Activated T-cell treated with anti-CD3 and anti-CD28 coated beads for 24 hours (primary cell): ENCODE measurements at regions not wholly inside any gene's neighbourhood (a gene's known extent, or its start where the extent isn't known, plus 50 kb on each side); places are given as distances from the start of the nearest gene placed in this dataset.

ENCODE experiments used
- DNase-seq: peaks from one replicate; pipeline ENCODE4 v3.0.0-alpha.2; 2020; ENCODE audit warnings: low read depth

- no peak for DNase-seq
Observed at GRCh38 chr6:95501032-95501904, 76.1 kb upstream of the MANEA start.

GRCh38 chr6:95503568-95503967, 73.8 kb upstream of the MANEA start:
- no peak for DNase-seq

- no peak for DNase-seq
Observed at GRCh38 chr6:95511404-95511803, 65.9 kb upstream of the MANEA start.

GRCh38 chr6:95515975-95516374, 61.4 kb upstream of the MANEA start:
- DNase-seq, result no peak

- no peak for DNase-seq
Observed at GRCh38 chr6:95517004-95517403, 60.3 kb upstream of the MANEA start.

GRCh38 chr6:95517568-95517967, 59.8 kb upstream of the MANEA start:
- no peak for DNase-seq

GRCh38 chr6:95518630-95519227, 58.6 kb upstream of the MANEA start:
- no peak for DNase-seq

- no peak for DNase-seq
Observed at GRCh38 chr6:95519228-95520037, 57.9 kb upstream of the MANEA start.

GRCh38 chr6:95521181-95521580, 56.2 kb upstream of the MANEA start:
- DNase-seq, result no peak
